ENCODE measurements at regions not wholly inside any gene's neighbourhood (a gene's known extent, or its start where the extent isn't known, plus 50 kb on each side); places are given as distances from the start of the nearest gene placed in this dataset.

DNA sequence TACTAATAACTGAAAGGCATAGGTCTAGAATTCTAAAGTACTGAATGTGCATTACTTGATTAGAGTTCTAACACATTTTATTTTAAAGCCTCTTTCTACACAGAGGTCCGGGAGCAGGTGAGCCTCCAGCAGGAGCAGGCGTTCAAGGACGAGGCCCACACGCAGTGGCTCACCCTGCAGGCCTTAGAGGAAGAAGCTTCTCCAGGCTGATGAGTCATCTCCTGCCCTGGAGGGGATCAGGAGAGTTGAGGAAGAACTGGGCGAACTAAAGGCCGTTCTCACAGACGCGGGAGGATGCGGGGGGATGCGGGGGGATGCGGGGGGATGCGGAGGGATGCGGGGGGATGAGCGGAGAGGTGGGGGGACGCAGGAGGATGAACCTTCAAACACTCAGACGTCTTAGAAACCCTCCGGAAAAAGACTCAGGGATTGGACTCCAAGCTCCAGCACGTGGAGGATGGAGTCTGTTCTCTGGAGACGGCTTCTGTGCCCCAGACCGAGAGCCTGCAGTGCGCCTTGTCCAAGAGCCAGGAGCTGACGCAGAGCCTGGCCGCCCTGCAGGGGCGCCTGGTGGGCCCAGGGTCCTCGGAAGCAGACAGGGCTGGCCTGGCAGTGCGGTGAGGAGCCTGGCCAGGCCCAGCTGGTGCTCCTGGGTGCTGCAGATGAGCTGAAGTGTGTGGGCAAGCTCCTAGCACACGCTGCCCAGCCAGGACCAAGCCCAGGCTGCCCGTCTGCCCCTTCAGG lies 433.7 kb upstream of the TPK1 start:
- DNase-seq (ENCODE audit: low spot score): no peak

GRCh38 chr7:145265180-145265579 lies 429.3 kb upstream of the TPK1 start:
- DNase-seq (ENCODE audit: low spot score): no peak

- DNase-seq (ENCODE audit: low spot score): peak; percentile 0
These were observed 428.0 kb upstream of the TPK1 start for GRCh38 chr7:145263886-145264285.

GRCh38 chr7:145252031-145252430 lies 416.2 kb upstream of the TPK1 start:
- no peak for DNase-seq (ENCODE audit: low spot score)

- DNase-seq (ENCODE audit: low spot score): no peak
These were observed 388.9 kb upstream of the TPK1 start for GRCh38 chr7:145224775-145225174.

DNA sequence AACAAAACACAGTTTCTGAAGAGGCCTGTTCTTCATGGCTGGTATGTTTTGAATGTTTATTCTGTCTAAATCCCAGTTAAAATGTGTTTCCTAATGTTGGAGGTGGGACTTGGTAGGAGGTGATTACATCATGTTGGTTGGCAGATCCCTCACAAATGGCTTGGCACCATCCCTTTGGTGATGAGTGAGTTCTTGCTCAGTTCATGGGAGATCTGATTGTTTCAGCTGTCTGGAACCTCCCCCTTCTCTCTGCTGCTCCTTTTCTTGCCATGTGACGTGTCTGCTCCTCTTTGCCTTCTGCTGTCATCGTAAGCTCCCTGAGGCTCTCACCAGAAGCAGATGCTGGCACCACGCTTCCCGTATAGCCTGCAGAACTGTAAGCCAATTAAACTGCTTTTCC lies 383.6 kb upstream of the TPK1 start:
- no peak for DNase-seq (ENCODE audit: low spot score)

DNA sequence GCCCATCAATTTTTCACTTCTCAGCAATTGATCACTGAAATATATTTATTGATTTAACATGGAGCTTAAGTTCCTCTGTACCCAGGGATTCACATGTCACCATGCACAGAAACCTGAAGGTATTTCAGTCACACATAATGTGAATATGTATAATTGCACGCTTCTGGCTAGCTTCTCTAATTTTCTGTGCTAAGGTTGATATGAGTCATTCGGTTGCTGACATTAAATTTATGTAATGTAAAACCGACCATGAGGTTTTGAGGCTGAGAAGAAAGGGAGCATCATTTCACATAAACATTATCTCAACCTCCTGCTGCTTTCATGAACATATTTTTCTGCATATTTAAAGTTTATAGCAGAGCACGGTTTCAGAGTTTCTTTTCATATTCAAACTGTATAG lies 381.0 kb upstream of the TPK1 start:
- no peak for DNase-seq (ENCODE audit: low spot score)

DNA sequence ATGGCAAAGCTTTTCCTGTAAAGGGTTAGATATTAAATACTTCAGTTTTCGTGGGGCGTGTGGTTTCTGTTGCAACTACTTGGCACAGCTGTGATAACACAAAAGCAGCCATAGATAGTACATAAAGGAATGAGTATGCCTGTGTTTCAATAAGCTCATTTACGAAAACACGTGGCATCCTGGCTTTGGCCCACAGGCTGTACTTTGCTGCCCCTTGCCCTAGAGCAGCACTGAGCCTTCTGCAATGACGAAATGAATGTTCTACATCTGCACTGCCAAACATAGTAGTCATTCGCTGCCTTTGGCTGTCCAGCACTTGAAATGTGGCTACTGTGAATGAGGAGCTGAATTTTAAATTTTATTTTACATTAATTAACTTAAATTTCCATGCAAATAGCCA lies 376.2 kb upstream of the TPK1 start:
- DNase-seq (ENCODE audit: low spot score): peak; percentile 14

DNA sequence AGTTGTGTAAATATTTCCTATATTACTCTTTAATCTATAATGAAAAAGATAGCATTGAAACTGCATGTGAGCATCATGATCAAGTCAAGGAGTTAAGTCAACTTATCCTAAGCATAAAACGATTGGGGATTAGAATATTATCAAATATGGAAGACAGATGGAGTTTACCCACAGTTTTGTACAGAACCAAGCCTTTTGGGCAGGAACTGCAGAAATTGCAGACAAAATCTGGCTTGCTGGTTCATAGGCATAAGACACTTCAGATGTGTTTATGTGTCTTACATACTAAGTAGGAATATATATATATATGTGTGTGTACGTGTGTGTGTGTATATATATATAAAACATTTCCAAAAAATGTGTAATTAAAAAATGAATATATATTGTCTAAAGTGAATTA lies 375.4 kb upstream of the TPK1 start:
- DNase-seq (ENCODE audit: low spot score): no peak

- DNase-seq (ENCODE audit: low spot score): no peak
These were observed 358.1 kb upstream of the TPK1 start for GRCh38 chr7:145193951-145194350.

- no peak for DNase-seq (ENCODE audit: low spot score)
These were observed 349.1 kb upstream of the TPK1 start for GRCh38 chr7:145184956-145185355.

DNA sequence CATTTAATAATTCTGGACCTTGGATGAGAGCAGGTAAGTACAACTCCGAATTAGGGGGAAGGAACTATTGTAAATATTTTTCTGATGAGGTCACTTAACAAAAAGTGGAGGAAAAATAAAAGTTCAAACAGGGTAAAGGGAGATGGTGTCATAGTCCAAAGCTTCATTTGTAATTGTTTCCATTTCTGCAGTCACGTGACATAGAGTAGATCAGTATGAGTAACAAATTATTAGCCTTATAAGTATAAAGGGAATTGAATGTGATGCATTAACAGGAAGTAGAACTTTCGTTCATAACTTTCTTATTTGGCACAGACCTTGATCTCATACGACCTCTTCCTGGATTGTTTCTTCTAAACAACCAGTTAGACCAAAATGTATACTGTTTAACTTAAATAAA lies 347.2 kb upstream of the TPK1 start:
- no peak for DNase-seq (ENCODE audit: low spot score)

GRCh38 chr7:145175366-145175765 lies 339.5 kb upstream of the TPK1 start:
- no peak for DNase-seq (ENCODE audit: low spot score)

- DNase-seq (ENCODE audit: low spot score): no peak
These were observed 334.1 kb upstream of the TPK1 start for GRCh38 chr7:145169908-145170307.

DNA sequence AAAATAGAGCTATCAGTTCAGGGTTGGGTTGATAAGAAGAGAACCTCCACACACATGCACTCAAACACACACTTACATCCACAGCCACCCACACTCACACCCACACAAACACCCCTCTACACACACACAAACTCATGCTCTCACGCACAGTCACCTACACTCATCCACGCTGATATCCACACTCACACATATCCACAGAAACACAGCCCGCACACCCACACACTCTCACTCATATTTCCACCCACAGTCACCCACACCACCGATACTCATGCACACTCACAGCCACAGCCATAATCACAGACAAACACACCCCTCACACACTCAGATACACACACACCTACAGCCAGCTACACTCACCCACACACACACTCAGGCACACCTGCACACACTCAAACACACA lies 333.0 kb upstream of the TPK1 start:
- no peak for DNase-seq (ENCODE audit: low spot score)

DNA sequence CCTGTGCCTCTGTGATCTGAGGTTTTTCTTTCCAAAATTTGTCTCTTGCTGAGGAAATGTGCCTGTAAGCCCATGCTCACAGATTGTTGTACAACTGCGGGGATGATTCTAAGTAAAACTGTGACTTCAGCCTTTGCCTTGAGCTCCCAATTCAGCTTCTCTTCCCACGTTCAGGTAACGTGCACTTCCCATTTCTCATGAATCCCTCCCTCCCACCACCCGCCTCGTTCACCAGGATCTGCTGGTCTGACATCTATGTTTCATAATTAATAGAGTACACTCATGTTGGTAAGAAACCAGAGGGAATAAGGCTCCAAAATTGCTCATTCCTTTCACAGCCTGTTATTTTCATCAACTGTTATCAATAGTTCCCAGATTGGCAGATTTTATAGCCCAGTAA lies 332.6 kb upstream of the TPK1 start:
- DNase-seq (ENCODE audit: low spot score): no peak

DNA sequence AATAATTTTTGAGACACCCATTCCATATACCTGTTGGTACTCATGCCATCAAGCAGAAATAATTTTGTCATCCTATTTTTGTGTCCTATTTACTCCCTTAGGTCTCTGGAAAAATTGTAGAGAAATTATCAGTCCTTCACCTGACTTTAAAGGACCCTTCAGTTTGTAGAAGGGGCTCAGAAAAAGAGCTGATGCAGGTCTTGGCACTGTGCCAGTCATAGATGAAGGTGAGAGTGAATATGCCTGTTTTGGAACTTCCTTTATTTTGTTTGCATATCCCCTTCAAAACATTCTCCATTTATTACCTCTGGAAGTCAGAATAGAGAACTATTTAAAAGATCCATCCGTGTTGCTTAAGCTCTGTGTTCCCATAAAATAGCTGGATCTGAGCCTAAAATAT lies 321.0 kb upstream of the TPK1 start:
- DNase-seq (ENCODE audit: low spot score): no peak

GRCh38 chr7:145152589-145152988 lies 316.7 kb upstream of the TPK1 start:
- DNase-seq (ENCODE audit: low spot score): no peak

DNA sequence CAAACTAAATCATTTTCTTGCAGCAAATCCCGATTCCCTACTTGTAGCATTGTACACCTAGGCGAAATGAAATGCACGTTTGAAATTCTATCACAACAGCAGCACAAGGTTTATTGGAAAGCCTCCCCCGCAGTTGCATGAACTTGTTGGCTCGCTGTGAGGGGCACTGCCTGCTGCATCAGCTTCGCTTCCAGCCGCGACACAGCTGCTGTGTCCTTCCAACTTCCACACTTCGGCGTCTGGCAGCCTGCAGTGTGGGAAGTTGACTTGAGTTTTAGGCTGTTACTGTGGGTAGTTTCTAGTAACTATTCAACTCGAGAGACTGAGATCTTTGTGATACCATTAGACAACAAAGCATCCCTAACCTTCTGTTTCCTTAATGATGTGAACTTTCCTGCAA lies 315.8 kb upstream of the TPK1 start:
- no peak for DNase-seq (ENCODE audit: low spot score)

- no peak for DNase-seq (ENCODE audit: low spot score)
These were observed 312.0 kb upstream of the TPK1 start for GRCh38 chr7:145147865-145148264.

GRCh38 chr7:145143685-145144084 lies 307.8 kb upstream of the TPK1 start:
- DNase-seq (ENCODE audit: low spot score): no peak

DNA sequence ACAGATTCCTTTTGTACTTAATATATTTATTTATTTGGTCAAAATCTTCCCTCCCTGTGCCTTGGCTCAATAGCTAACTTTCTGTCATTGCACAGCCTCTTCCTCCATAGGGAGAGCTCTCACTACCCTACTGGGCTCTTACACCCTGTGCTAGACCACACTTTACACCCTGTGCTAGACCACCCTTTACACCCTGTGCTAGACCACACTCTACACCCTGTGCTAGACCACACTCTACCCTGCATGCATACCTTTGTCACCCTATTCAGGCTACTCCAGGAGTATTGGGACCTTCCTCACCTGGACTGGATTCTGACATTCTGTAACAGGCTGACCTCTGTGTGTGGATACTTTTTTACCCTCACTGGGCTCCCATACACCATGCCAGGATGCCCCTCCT lies 298.5 kb upstream of the TPK1 start:
- no peak for DNase-seq (ENCODE audit: low spot score)

GRCh38 chr7:145123502-145123901 lies 287.6 kb upstream of the TPK1 start:
- DNase-seq (ENCODE audit: low spot score): no peak

DNA sequence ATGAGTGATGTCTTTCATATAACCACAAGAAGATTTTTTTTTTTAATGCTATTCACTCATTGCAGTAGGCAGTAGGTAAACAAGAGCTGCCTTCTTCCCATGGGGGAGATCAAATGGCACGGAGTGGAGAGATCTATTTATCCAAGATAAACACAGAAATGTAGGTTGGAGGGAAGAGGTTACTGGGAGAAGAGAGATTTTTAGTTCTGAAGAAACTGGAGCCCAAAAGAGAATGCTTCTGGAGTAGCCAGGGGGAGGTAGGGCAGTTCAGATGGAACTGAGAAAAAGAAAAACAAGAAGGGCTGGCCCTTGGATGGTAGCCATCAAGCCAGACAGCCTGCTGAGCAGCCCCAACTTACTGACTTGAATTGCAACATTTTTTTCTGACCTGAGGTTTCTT lies 270.1 kb upstream of the TPK1 start:
- no peak for DNase-seq (ENCODE audit: low spot score)

DNA sequence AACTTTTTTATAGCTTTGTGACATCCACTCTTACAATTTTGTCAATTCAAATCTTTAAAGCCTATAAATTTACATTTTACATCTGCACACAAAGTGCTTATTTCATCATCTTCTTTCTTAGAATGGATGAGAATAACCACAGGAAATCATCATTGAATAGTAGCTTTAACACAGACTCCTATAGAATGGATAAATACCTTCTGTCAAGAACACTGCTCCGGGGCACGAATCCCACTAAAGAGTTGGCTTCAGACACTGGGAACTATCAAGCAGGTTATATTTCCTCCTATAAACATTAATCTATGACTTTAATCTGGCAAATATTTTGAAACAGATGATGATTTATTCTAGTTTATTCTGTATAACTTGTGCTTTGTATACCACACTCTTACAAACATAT lies 269.7 kb upstream of the TPK1 start:
- DNase-seq (ENCODE audit: low spot score): no peak

Measured in putamen (tissue), 1 donor.